DOHH2 (cell line): ENCODE measurements at regions not wholly inside any gene's neighbourhood (a gene's known extent, or its start where the extent isn't known, plus 50 kb on each side); places are given as distances from the start of the nearest gene placed in this dataset.

Experiments used
- H3F3A ChIP-seq: fragments of 200-600 bp; sonication (generic), shearing (Covaris generic); 2 replicates; pipeline ENCODE4 v1.6.0; 2016; ENCODE audit warnings: antibody characterized with exemption, mild to moderate bottlenecking; ENCODE audit not compliant: control insufficient read depth, insufficient read depth
- H3K27ac ChIP-seq: fragments of 200-600 bp; sonication (generic); 2 replicates; pipeline ENCODE4 v1.5.1; 2014; ENCODE audit warnings: low read depth, mild to moderate bottlenecking, low read length, moderate library complexity
- H3K27me3 ChIP-seq: fragments of 200-600 bp; sonication (generic); 2 replicates; pipeline ENCODE4 v1.6.1; 2014; ENCODE audit warnings: mild to moderate bottlenecking, low read length, mixed read lengths; ENCODE audit not compliant: control insufficient read depth
- H3K36me3 ChIP-seq: fragments of 200-600 bp; sonication (generic); 2 replicates; pipeline ENCODE4 v1.6.1; 2014; ENCODE audit warnings: mild to moderate bottlenecking, low read length, moderate library complexity, mixed read lengths; ENCODE audit not compliant: control insufficient read depth
- H3K4me1 ChIP-seq: fragments of 200-600 bp; sonication (generic); 2 replicates; pipeline ENCODE4 v1.6.1; 2014; ENCODE audit warnings: mild to moderate bottlenecking, low read length, mixed read lengths; ENCODE audit not compliant: control insufficient read depth
- H3K4me2 ChIP-seq: fragments of 200-600 bp; sonication (generic); 2 replicates; pipeline ENCODE4 v1.6.0; 2014; ENCODE audit warnings: mild to moderate bottlenecking, low read length, moderate library complexity
- H3K4me3 ChIP-seq: fragments of 200-600 bp; sonication (generic); 2 replicates; pipeline ENCODE4 v1.5.1; 2014; ENCODE audit warnings: mild to moderate bottlenecking, low read length, mixed read lengths
- H3K79me2 ChIP-seq: fragments of 200-600 bp; sonication (generic); 2 replicates; pipeline ENCODE4 v1.6.1; 2014; ENCODE audit warnings: mild to moderate bottlenecking, low read length, mixed read lengths; ENCODE audit not compliant: control insufficient read depth
- H3K9me2 ChIP-seq: fragments of 200-600 bp; sonication (generic); replicated peaks from 2 replicates; pipeline ENCODE4 v1.6.1; 2014; ENCODE audit warnings: mild to moderate bottlenecking, low read length, mixed read lengths; ENCODE audit not compliant: control insufficient read depth
- H3K9me3 ChIP-seq: fragments of 200-600 bp; sonication (generic); 2 replicates; pipeline ENCODE4 v1.6.1; 2014; ENCODE audit warnings: antibody characterized with exemption, low read length, mixed read lengths; ENCODE audit not compliant: control insufficient read depth, insufficient read depth
- H4K20me1 ChIP-seq: fragments of 200-600 bp; sonication (generic); 2 replicates; pipeline ENCODE4 v1.6.0; 2014; ENCODE audit warnings: low read depth, mild to moderate bottlenecking, antibody characterized with exemption, low read length, moderate library complexity; ENCODE audit not compliant: control insufficient read depth, insufficient read depth
- CTCF ChIP-seq: fragments of 200-600 bp; sonication (generic); IDR thresholded peaks from one replicate; pipeline ENCODE4 v1.5.1; 2014; ENCODE audit warnings: antibody characterized with exemption, mild to moderate bottlenecking, low read depth, low read length; ENCODE audit not compliant: poor library complexity, severe bottlenecking
- EZH2phosphoT487 ChIP-seq: fragments of 200-600 bp; sonication (generic); IDR thresholded peaks from 2 replicates; pipeline ENCODE4 v1.6.1; 2017; ENCODE audit warnings: borderline replicate concordance, mild to moderate bottlenecking, antibody characterized with exemption, low read length, moderate library complexity, mixed read lengths

DNA sequence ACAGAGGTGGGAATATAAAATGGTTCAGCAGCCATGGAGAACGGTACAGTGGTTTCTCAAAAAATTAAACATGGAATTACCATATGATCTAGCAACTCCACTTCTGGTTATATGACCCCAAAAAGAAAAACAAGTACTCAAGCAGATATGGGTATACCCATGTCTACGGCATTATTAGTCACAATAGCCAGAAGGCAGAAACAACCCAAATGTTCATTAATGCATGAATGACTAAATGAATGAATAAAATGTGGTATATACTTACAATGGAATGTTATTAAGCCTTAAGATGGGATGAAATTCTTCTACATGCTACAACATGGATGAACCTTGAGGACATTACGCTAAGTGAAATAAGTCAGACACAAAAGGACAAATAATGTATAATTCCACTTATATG, 141.3 kb upstream of the FOXN2 start:
- Histone ChIP-seq H3K4me1 (no peaks in the 10 kb centered on the region), H4K20me1 (no peaks in the 10 kb centered on the region), H3K4me3 (no peak overlapping the region), H3K36me3 (no peaks in the 10 kb centered on the region), H3K4me2 (no peak overlapping the region), H3K79me2 (no peaks in the 10 kb centered on the region), H3K9me3 (no peaks in the 10 kb centered on the region), H3K27me3 (no peaks in the 10 kb centered on the region), H3K27ac (no peak overlapping the region), H3K9me2 (no peaks in the 10 kb centered on the region), H3F3A (no peaks in the 10 kb centered on the region)
- TF ChIP-seq EZH2phosphoT487 (no peak), CTCF (no peak)

GRCh38 chr2:48174503-48174902, 140.0 kb upstream of the FOXN2 start:
- Histone ChIP-seq H3K79me2 (no peaks in the 10 kb centered on the region), H3F3A (no peaks in the 10 kb centered on the region), H3K4me1 (no peaks in the 10 kb centered on the region), H3K9me3 (no peaks in the 10 kb centered on the region), H3K36me3 (no peaks in the 10 kb centered on the region), H4K20me1 (no peaks in the 10 kb centered on the region), H3K27ac (no peak overlapping the region), H3K27me3 (no peaks in the 10 kb centered on the region), H3K4me3 (no peak overlapping the region), H3K9me2 (no peaks in the 10 kb centered on the region), H3K4me2 (no peak overlapping the region)
- TF ChIP-seq CTCF = no peak
- TF ChIP-seq EZH2phosphoT487 = no peak

GRCh38 chr2:48175254-48175653, 139.2 kb upstream of the FOXN2 start:
- no peak overlapping the region for H3K27ac ChIP-seq
- H3K4me2 ChIP-seq = no peak overlapping the region
- H3F3A ChIP-seq = no peaks in the 10 kb centered on the region
- no peaks in the 10 kb centered on the region for H3K9me2 ChIP-seq
- TF ChIP-seq EZH2phosphoT487 (no peak), CTCF (no peak)
- H3K9me3 ChIP-seq = no peaks in the 10 kb centered on the region
- no peak overlapping the region for H3K4me3 ChIP-seq
- no peaks in the 10 kb centered on the region for H4K20me1 ChIP-seq
- H3K36me3 ChIP-seq = no peaks in the 10 kb centered on the region
- H3K79me2 ChIP-seq = no peaks in the 10 kb centered on the region
- no peaks in the 10 kb centered on the region for H3K27me3 ChIP-seq
- no peaks in the 10 kb centered on the region for H3K4me1 ChIP-seq

DNA sequence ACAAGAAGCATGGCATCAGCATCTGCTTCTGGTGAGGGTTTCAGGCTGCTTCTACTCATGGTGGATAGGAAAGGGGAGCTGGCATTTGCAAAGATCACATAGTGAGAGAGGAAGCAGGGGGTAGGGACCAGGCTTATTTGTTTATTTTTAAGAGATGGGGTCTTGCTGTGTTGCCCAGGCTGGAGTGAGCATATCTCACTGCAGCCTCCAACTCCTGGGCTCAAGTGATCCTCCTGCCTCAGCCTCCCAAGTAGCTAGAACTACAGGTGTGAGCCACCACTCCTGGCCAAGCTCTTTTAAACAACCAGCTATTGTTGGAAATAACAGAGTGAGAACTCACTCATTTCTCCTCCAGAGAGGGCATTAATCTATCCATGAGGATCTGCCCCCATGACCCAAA, 138.8 kb upstream of the FOXN2 start:
- Histone ChIP-seq H3F3A (no peaks in the 10 kb centered on the region), H3K9me2 (no peaks in the 10 kb centered on the region), H3K9me3 (no peaks in the 10 kb centered on the region), H4K20me1 (no peaks in the 10 kb centered on the region), H3K79me2 (no peaks in the 10 kb centered on the region), H3K27me3 (no peaks in the 10 kb centered on the region), H3K4me1 (no peaks in the 10 kb centered on the region), H3K27ac (no peak overlapping the region), H3K4me2 (no peak overlapping the region), H3K4me3 (no peak overlapping the region), H3K36me3 (no peaks in the 10 kb centered on the region)
- TF ChIP-seq CTCF (no peak), EZH2phosphoT487 (no peak)
